GM12891 (cell line): ENCODE measurements at regions not wholly inside any gene's neighbourhood (a gene's known extent, or its start where the extent isn't known, plus 50 kb on each side); places are given as distances from the start of the nearest gene placed in this dataset.
A peak's percentile ranks its signal among the peaks of the same experiment; 100 is the strongest.

Experiments
- DNase-seq: peaks from one replicate; pipeline ENCODE4 v3.0.0; 2011; ENCODE audit warnings: low spot score; ENCODE audit not compliant: insufficient read length
- FAIRE-seq: peaks from 2 replicates; lab custom pipeline; 2011; peaks lifted over from hg19 to GRCh38; lab: Jason Lieb, UNC
- PAX5 ChIP-seq: IDR thresholded peaks from 2 replicates; pipeline ENCODE4 v1.6.1; 2011; ENCODE audit warnings: low read length, moderate library complexity, mild to moderate bottlenecking; ENCODE audit not compliant: insufficient read depth, severe bottlenecking
- POLR2A ChIP-seq: IDR thresholded peaks from 2 replicates; pipeline ENCODE4 v1.6.1; 2011; ENCODE audit warnings: low read depth, low read length, control low read depth
- POLR2AphosphoS5 ChIP-seq: IDR thresholded peaks from 2 replicates; pipeline ENCODE4 v1.6.1; 2011; ENCODE audit warnings: low read depth, low read length, control low read depth
- POU2F2 ChIP-seq: IDR thresholded peaks from 2 replicates; pipeline ENCODE4 v1.6.1; 2011; ENCODE audit warnings: low read depth, mild to moderate bottlenecking, control low read depth, low read length, moderate library complexity
- SPI1 ChIP-seq: IDR thresholded peaks from 2 replicates; pipeline ENCODE4 v1.6.1; 2011; ENCODE audit warnings: low read depth, low read length, control low read depth
- TAF1 ChIP-seq: IDR thresholded peaks from 2 replicates; pipeline ENCODE4 v1.6.1; 2011; ENCODE audit warnings: low read depth, low read length, control low read depth

GRCh38 chrY:8622156-8622555 is 715.1 kb upstream of the TSPY4 start:
- no peak for FAIRE-seq
- DNase-seq = no peak
- no peak for TF ChIP-seq PAX5
- TF ChIP-seq SPI1 = no peak
- TF ChIP-seq TAF1 = no peak
- TF ChIP-seq POU2F2 = no peak
- TF ChIP-seq POLR2A = no peak
- no peak for TF ChIP-seq POLR2AphosphoS5

- TF ChIP-seq POLR2A = no peak
- no peak for TF ChIP-seq SPI1
- no peak for TF ChIP-seq TAF1
- TF ChIP-seq POU2F2 = no peak
- TF ChIP-seq PAX5 = no peak
- no peak for TF ChIP-seq POLR2AphosphoS5
- DNase-seq (no peak), FAIRE-seq (no peak)
Observed at GRCh38 chrY:8622856-8623255, 714.4 kb upstream of the TSPY4 start.

DNA sequence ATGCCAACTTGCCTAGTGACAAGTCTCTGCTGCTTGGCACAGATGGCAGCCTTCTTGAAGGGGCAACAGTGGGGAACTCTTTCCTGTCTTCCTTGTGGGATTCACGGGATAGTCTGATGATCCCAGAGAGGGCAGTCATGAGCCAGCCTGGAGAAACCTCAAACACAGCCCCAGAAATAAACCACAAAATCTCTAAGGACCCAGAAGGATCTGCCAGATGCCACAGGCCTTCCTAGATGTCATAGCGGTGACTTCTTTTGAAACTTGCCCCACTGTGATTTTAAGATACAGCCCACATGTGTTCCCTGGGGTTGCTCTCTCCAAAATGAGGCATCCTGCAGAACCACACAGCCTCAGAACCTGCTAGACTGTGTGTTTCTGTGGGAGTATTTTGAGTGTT is 707.6 kb upstream of the TSPY4 start:
- FAIRE-seq = no peak
- no peak for TF ChIP-seq SPI1
- no peak for TF ChIP-seq POLR2A
- TF ChIP-seq POU2F2 = no peak
- TF ChIP-seq PAX5 = no peak
- no peak for TF ChIP-seq TAF1
- no peak for TF ChIP-seq POLR2AphosphoS5

GRCh38 chrY:8638111-8638510 is 699.2 kb upstream of the TSPY4 start:
- FAIRE-seq (no peak), DNase-seq (no peak)

More for the DNA sequence above, 707.6 kb upstream of the TSPY4 start:
- DNase-seq = no peak

GRCh38 chrY:8644926-8645325 is 692.3 kb upstream of the TSPY4 start:
- FAIRE-seq (no peak), DNase-seq (no peak)
- TF ChIP-seq POLR2A = no peak
- no peak for TF ChIP-seq POLR2AphosphoS5
- no peak for TF ChIP-seq TAF1
- no peak for TF ChIP-seq SPI1

More at GRCh38 chrY:8638111-8638510, 699.2 kb upstream of the TSPY4 start:
- no peak for TF ChIP-seq POLR2AphosphoS5
- no peak for TF ChIP-seq SPI1
- no peak for TF ChIP-seq POLR2A
- no peak for TF ChIP-seq PAX5
- no peak for TF ChIP-seq POU2F2
- no peak for TF ChIP-seq TAF1

DNA sequence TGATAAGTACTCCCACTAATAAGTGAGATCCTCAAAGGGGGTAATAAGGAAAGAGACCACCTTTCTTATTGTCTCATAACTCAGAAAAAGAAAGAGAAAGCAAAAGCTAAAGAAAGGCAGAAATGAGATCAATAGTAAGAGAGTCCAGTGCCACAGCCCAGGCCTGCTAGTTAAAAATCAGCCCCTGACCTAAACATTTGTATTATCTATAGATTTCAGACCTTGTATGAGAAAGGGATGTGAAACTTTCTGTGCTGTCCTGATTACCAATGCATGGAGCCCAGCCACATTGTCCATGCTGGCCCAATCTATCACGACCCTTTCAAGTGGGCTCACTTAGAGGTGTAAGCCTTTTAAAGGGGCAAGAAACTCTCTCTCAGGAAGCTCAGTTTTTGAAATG is 684.8 kb upstream of the TSPY4 start:
- TF ChIP-seq TAF1 (no peak), SPI1 (0 out of 2 replicates have a peak, but pooled peaks have one; percentile 9)
- no peak for DNase-seq
- FAIRE-seq = no peak

DNA sequence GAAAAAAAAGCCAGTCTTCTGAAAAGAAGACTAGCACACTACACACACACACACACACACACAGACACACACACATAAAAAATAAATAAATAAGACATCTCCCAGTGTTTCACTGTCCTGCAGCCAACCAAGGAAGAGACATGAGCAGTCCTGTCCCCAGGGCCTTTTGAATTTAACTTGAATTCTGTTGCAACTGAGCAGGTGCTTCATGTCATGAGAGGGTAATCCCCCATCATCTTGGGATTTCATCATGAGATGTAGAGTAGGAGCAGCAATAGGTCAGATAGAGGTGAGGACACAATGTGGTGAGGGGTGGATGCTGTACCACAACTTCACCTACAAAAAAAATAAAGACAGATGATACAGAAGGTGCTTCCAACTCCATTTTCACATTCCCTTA is 682.2 kb upstream of the TSPY4 start:
- FAIRE-seq = no peak
- no peak for DNase-seq
- TF ChIP-seq PAX5 (no peak), POLR2A (no peak), POLR2AphosphoS5 (no peak), SPI1 (no peak), POU2F2 (no peak), TAF1 (no peak)

DNA sequence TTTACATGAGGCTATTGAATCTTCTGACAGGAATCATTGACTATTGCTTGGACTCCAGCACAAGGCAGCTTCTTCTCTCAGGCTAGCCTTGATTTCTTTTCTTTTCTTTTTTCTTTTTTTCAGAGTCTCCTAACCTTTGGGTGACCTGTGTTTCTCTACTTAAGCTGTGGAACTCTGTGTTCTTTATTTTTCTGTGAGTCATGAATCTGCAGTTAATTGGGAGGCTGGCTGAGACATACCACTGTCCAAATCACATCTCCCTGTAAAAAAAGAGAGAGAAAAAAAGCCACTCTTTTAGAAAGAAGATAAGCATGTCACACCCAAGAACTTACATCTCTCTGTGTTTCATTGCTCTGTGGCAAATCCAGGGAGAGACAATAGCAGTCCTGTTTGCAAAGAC is 681.2 kb upstream of the TSPY4 start:
- no peak for FAIRE-seq
- no peak for DNase-seq
- TF ChIP-seq POLR2AphosphoS5 (no peak), POU2F2 (no peak), TAF1 (no peak), POLR2A (no peak), SPI1 (no peak), PAX5 (no peak)

DNA sequence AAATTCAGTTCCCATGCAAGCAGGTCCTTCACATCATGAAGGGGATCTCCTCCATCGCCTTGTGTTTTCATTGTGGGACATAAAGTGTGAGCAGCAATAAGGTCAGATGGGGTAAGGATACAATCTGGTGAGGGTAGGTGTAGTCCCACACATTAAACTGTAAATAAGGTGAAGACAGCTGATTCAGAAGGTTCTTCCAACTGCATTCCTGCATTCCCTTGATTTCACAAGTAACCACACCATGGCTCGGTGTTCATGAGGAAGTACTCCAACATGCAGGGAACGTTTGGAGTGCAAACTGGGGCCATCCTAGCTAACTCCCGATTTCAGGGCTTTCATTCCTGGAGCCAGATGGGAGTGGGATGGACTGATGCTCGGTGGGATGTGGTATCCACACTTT is 680.7 kb upstream of the TSPY4 start:
- TF ChIP-seq TAF1 = no peak
- DNase-seq (no peak), FAIRE-seq (no peak)

DNA sequence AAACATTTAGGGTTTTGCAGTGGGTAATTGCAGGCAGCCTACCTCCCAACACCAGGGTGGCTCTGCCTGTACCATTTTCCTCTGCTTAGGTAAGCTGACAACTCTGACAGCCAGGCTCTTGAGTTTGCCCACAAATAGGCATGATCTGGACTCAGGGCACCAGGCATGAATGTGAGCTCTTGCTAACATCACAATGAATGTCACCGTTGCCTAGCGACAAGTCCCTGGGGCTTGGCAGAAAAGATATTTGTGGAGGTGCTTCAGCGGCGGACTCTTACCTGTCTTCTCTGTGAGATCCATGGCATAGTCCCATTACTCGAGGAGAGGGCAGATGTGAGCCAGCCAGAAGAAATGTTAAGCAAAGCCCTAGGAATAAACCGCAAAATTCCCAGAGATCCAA is 677.5 kb upstream of the TSPY4 start:
- FAIRE-seq (no peak), DNase-seq (no peak)
- no peak for TF ChIP-seq POU2F2
- no peak for TF ChIP-seq TAF1
- no peak for TF ChIP-seq POLR2AphosphoS5
- no peak for TF ChIP-seq POLR2A
- TF ChIP-seq SPI1 = no peak
- TF ChIP-seq PAX5 = no peak

DNA sequence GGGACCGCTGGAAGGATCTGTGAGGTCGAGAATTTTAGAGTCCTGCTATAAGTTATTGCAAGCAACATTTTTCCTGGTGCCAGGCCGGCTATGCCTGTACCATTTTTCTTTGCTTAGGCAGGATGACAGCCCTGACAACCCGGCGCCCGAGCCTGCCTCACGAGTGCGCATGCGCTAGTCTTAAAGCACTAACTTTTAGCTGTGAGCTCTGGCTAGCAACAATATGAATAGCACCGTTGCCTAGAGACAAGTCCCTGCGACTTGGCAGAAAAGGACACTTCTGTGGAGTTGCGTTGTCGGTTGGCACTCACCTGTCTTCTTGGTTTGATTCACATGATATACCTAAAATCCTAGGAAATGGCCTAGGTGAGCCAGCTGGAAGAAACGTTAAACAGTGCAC is 663.4 kb upstream of the TSPY4 start:
- FAIRE-seq = no peak
- no peak for TF ChIP-seq SPI1
- no peak for TF ChIP-seq PAX5
- no peak for DNase-seq
